Daoy (cell line): ENCODE measurements at regions not wholly inside any gene's neighbourhood (a gene's known extent, or its start where the extent isn't known, plus 50 kb on each side); places are given as distances from the start of the nearest gene placed in this dataset.
"Not testable (repeated sequence)": the region's sequence is repeated elsewhere in the genome, so short reads cannot be mapped to it uniquely, and the experiment has no call there.

Source experiments
- DNase-seq: peaks from one replicate; pipeline ENCODE4 v3.0.0-alpha.2; 2015; ENCODE audit warnings: low read depth

GRCh38 chr10:42883993-42884983 lies 101.7 kb downstream of the BMS1 start:
- DNase-seq: no peak

DNA sequence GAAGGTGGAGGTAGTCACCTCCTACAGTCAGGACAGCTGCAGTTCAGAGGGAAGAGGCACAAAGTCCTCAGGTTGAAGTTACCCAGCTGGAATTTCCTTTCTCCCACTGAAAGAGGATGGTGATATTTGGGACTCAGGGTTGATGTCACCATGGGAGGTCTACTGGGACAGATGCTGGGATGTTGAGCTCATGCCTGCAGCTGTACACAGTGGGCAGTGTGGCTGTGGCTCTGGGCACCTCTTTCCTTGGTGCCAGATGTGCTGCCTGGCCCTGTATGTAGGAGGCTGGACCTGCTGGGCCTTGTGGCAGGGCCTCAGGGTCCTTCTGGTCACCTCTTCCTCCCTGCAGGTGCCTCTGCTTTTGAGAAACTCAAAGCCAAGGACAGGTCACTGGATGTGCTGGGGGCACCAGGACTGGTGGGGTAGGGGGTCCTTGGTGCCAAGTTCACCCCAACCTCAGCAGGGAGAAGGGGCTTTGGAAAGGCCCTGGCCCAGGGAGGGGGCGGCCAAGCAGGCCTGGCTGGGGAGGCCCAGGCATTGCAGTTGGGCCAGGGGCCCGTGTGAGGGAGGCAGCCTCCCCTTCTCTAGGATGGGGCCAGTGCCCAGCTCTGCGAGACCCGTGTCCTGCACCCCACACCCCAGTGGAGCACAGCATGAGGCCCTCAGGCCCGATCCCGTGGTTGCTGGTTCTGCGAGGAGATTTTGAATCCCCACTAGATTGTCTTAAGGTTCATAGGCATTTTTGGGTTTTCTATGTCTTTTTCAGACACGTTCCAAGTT lies 103.1 kb downstream of the BMS1 start:
- no peak for DNase-seq

DNA sequence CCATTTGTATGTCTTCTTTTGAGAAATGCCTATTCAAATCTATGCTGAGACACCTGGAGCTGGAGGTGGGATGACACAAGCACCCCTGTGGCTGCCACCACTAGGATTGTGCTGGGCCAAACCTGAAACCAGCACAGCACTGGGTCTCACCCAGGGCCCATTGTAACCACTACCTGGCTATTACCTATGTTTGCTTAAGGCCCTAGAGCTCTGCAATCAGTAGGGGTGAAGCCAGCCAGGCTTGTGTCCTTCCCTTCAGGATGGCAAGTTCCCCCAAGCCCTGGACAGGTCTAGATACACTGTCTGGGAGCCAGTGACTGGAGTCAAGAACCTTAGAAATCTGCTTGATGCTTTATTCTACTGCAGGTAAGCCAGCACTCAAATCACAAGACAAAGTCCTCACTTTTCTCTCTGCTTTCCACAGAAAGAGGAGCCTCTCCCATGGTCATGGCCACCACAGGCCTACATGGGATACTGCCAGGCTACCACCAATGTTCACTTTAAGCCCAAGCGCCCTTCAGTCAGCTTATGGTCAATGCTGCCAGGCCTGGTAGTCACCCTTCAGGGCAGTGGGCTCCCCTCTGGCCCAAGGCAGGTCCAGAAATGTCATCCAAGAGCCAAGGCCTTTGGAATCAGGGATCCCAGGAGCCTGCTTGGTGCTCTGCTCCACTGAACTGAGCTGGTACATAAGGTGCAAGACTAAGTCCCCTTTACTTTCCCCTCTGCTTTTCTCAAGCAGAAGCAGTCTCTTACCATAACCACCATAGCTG lies 105.3 kb downstream of the BMS1 start:
- DNase-seq: no peak

GRCh38 chr10:42888504-42889095 lies 106.0 kb downstream of the BMS1 start:
- DNase-seq: no peak

DNA sequence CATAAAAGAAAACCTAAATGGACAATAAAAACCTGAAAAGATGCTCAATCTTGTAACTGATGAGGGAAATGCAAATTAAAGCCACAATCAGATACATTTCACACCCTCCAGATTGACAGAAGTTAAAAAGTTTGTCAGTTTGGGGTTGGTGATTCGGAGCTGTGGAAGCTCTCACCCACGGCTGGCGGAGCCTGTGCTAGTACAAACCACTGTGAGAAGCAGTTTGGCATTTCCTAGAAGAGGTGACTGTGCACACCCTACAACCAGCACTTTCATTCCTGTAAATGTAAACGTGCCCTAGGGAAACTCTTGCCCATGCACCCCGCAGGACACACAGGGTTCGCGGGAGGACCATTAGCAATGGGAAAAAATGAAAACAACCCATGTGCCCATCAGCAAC lies 114.1 kb downstream of the BMS1 start:
- DNase-seq: no peak

DNA sequence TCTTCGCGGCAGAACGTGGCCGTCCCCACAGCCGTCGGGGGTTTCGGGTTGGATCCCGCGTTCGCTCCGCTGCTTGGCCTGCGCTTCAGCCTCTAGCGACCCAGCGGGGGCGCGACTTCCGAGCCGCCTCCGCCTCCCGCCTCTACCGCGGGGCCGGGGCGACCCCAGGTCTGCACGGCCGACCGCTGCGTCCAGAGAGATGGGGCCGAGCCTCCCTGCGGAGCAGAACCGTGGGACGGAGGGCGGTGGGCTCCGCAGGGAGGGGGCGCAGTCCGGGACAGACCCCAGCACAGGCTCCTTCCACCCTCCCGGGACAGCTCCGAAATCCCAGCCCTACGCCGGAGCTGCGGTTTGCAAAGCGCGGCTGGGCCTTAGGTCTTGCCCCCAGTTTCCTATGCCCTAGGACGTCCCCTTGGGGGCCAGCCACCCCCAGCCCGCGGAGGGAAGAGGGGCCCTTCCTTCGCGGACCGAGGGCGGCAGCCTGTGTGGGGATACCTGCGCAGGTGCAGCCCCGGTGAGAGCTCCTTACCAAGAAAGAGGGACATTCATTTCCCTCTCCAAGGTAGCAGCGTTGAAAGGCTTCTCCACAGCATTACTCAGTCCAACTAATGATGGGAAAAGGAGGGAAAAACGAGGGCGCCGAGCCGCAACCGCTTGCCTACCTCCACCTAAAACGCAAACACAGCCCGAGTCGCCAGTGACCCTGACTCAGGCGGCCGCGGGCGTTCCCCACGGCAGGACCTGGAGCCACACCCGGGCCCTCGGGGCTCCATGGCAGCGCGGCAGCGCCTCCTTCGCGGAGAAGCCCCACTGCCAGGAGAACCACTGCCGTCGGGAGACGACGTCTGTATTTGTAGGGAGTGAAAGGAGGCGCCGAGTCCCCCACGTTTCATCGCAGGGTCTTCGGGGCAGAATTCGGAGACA lies 115.7 kb downstream of the BMS1 start:
- no peak for DNase-seq

- no peak for DNase-seq
These were observed 116.4 kb downstream of the BMS1 start for GRCh38 chr10:42899036-42899435.

GRCh38 chr10:42900346-42900745 lies 117.8 kb downstream of the BMS1 start:
- not testable (repeated sequence) for DNase-seq

DNA sequence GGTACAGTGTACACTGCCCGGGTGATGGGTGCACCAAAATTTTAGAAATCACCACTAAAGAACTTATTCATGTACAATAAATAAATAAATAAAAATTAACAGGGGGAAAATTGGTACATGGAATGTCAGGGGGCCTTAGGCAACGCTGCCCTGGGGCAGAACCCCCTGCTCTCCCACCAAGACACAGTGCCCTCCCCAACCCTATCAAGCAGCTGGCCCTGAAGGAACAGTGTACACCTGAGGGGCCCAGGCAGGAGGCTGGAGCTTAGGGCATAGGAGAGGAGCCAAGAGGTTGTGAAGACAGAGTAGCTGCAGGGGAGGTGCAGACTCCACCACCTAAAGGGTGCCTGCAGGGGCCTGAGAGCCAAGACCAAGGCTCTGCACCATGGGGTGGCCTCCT lies 128.8 kb downstream of the BMS1 start:
- DNase-seq: no peak

DNA sequence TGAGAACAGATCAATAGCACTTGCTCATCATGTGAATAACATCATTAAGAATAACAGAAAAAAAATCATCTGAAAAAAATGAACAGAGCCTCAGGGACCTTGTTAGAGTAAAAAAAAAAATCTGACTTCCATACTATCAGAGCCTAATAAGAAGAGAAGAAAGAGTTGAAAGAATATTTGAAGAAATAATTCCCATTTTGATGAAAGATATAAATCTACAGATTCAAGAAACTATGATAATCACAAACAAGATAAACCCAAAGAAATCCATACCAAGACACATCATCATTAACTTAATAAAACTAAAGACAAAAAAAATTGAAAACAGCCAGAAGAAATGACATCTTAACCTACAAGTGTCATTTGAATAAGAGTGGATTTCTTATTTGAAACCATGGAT lies 134.4 kb downstream of the BMS1 start:
- DNase-seq: no peak

DNA sequence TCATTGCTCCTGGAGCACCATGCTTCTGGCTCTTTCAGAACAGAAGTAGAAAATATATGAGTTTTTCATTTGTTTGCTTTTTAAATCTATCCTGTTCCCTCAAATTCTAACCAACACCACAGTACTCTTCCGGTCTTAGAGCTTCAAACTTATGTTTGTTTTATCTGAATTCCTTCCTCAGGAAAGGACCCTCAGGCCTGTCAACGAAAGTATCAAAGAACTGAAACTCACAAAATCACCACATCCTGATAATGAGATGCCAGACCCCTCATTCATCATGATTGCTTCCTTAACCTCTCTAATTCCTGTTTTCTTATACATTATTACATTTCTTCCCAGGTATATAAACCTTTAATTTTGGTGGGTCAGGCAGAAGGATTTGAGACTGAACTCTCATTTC lies 135.2 kb downstream of the BMS1 start:
- DNase-seq: no peak

DNA sequence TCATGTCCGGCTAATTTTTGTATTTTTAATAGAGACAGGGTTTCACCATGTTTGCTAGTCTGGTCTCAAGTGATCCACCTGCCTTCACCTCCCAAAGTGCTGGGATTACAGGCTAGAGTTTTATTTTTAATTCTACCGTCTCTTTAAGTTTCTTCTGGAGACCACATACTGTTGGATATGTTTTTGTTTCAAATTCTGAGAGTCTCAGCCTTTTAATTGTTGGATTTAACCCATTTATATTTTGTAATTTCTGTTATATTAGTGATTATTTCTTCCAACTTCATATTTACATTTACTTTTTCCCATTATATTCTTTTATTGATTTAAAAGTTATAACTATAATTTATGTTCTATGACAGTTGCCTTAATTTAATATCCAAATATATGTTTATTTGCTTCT lies 139.4 kb downstream of the BMS1 start:
- no peak for DNase-seq

DNA sequence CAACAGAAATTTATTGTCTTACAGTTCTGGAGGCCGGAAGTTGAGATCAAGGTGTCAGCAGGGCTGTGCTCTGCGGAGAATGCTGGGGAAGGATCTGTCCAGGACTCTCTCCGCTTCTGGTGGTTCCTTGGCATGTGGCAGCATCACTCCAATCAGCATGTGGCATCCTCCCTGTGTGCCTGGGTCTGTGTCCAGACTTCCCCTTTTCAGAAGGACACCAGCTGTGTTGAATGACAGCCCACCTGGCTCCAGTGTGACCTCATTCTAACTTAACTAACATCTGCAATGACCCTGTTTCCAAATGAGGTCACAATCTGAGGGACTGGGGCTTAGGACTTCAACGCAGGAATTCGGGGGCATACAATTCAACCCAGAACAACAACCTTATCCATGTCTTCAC lies 141.9 kb downstream of the BMS1 start:
- no peak for DNase-seq

- peak; percentile 60 for DNase-seq
These were observed 144.2 kb downstream of the BMS1 start for GRCh38 chr10:42926843-42927242.

DNA sequence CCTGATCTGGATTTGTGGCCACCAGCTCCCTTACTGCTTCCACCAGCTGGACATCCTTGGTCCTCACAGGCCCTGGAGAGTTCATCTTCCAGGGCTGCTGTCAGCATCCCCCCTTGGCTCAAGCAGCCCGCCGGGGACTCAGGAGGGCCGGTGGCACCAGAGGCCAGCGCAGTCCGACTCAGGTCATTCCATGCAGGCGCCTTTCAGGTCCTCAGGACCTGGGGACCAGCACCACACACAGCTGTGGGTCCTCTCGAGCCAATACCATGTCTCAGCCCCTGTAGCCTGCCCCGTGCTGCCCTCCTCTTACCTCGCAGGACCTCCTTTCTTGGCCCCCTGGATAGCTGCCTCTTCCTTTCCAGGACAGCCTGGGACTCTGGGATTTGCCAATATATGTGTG lies 145.5 kb downstream of the BMS1 start:
- DNase-seq: no peak

DNA sequence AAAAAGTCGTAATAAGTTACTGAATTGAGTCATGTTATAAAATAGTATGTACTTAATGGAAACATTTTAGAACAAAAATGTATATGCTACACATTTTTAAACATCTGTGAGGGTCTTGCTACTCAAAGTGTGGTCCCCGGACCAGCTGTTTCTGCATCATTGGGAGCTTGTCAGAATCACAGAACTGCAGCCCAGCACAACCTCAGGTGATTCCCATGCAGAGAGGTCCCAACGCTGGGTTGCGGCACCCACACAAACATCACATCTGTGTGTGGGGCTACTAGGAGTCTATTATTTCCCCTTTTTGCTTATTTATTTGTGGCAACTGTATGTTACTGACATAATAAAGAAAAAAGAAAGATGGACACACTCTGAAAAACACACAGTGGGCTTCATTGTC lies 146.6 kb downstream of the BMS1 start:
- DNase-seq: no peak

GRCh38 chr10:42929993-42930392 lies 146.9 kb upstream of the RET start:
- DNase-seq: no peak

GRCh38 chr10:42930516-42931192 lies 146.2 kb upstream of the RET start:
- no peak for DNase-seq

GRCh38 chr10:42932116-42932515 lies 144.8 kb upstream of the RET start:
- no peak for DNase-seq
